Breast epithelium (tissue), 3 donors: ENCODE measurements at regions not wholly inside any gene's neighbourhood (a gene's known extent, or its start where the extent isn't known, plus 50 kb on each side); places are given as distances from the start of the nearest gene placed in this dataset.
"Not testable (repeated sequence)": the region's sequence is repeated elsewhere in the genome, so short reads cannot be mapped to it uniquely, and the experiment has no call there.

Experiments
- POLR2A ChIP-seq: fragments of 450-650 bp; IDR thresholded peaks from one replicate; pipeline ENCODE4 v1.6.1; 2016; ENCODE audit warnings: antibody characterized with exemption, mild to moderate bottlenecking, moderate library complexity
- TF ChIP-seq, protein P1 (sequence below), 3 donors: fragments of 450-650 bp; IDR thresholded peaks; one replicate each; pipeline ENCODE4 v1.5.1; 2016 to 2017; ENCODE audit warnings: antibody characterized with exemption in 3 of 3, mild to moderate bottlenecking in 3 of 3, moderate library complexity in 3 of 3

DNA sequence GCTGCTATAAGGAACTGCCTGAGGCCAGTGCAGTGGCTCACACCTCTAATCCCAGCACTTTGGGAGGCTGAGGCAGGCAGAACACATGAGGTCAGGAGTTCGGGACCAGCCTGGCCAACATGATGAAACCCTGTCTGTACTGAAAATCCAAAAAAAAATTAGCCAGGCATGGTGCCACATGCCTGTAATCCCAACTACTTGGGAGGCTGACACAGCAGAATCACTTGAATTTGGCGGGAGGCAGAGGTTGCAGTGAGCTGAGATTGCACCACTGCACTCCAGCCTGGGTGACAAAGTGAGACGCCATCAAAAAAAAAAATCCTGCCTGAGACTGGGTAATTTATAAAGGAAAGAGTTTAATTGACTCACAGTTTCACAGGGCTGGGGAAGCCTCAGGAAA, 247.1 kb upstream of the GHR start:
- not testable (repeated sequence) for TF ChIP-seq POLR2A
- TF ChIP-seq, protein P1, sequence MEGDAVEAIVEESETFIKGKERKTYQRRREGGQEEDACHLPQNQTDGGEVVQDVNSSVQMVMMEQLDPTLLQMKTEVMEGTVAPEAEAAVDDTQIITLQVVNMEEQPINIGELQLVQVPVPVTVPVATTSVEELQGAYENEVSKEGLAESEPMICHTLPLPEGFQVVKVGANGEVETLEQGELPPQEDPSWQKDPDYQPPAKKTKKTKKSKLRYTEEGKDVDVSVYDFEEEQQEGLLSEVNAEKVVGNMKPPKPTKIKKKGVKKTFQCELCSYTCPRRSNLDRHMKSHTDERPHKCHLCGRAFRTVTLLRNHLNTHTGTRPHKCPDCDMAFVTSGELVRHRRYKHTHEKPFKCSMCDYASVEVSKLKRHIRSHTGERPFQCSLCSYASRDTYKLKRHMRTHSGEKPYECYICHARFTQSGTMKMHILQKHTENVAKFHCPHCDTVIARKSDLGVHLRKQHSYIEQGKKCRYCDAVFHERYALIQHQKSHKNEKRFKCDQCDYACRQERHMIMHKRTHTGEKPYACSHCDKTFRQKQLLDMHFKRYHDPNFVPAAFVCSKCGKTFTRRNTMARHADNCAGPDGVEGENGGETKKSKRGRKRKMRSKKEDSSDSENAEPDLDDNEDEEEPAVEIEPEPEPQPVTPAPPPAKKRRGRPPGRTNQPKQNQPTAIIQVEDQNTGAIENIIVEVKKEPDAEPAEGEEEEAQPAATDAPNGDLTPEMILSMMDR (IDR thresholded peaks at IDR 0.05), result not testable (repeated sequence)
